Uterus (tissue), 3 donors: ENCODE measurements at regions not wholly inside any gene's neighbourhood (a gene's known extent, or its start where the extent isn't known, plus 50 kb on each side); places are given as distances from the start of the nearest gene placed in this dataset.

Experiments used
- DNase-seq, 2 donors: peaks; one replicate each; pipeline ENCODE4 v3.0.0-alpha.2; 2019 to 2020
- H3K27ac ChIP-seq, 2 donors: fragments of 200-600 bp; sonication (generic); 1 replicate in 1 of 2; 2 replicates in 1 of 2; pipeline ENCODE4 v1.5.1; 2016 to 2018
- H3K27me3 ChIP-seq, 2 donors: fragments of 200-600 bp; sonication (generic); one replicate each; pipeline ENCODE4 v1.5.1; 2018 to 2019; ENCODE audit warnings: control low read depth in 1 of 2
- H3K36me3 ChIP-seq, 2 donors: fragments of 200-600 bp; sonication (generic); one replicate each; pipeline ENCODE4 v1.5.1; 2019; ENCODE audit warnings: control low read depth in 1 of 2
- H3K4me1 ChIP-seq, 2 donors: fragments of 200-600 bp; sonication (generic); one replicate each; pipeline ENCODE4 v1.5.1; 2018 to 2019; ENCODE audit warnings: control low read depth in 1 of 2
- H3K4me3 ChIP-seq, 2 donors: fragments of 200-600 bp; sonication (generic); 1 replicate in 1 of 2; 2 replicates in 1 of 2; pipeline ENCODE4 v1.5.1; 2018 to 2019; ENCODE audit warnings: mild to moderate bottlenecking in 1 of 2
- H3K9me3 ChIP-seq, 2 donors: fragments of 200-600 bp; sonication (generic); one replicate each; pipeline ENCODE4 v1.5.1; 2019; ENCODE audit warnings: control low read depth in 1 of 2
- POLR2A ChIP-seq, 2 donors: fragments of 450-650 bp; IDR thresholded peaks; one replicate each; pipeline ENCODE4 v1.6.1; 2016; ENCODE audit warnings: antibody characterized with exemption in 2 of 2, mild to moderate bottlenecking in 1 of 2, moderate library complexity in 1 of 2
- intact Hi-C: fragments of 100-400 bp; cut with DNase I; formaldehyde crosslinking; loops from one replicate; pipeline ENCODE4 v1.15.1; 2023; ENCODE audit warnings: low total_unique reads
- TF ChIP-seq, protein P1 (sequence below), 4 experiments: fragments of 200-600 bp in 2 of 4; fragments of 450-650 bp in 2 of 4; sonication (generic) in 2 of 4; IDR thresholded peaks; one replicate each; pipeline ENCODE4 v1.5.1; 2016 to 2019; ENCODE audit warnings: antibody characterized with exemption in 4 of 4, mild to moderate bottlenecking in 2 of 4, moderate library complexity in 1 of 4
- donor health status: DM: yes; HTN: yes; CAD: no.

DNA sequence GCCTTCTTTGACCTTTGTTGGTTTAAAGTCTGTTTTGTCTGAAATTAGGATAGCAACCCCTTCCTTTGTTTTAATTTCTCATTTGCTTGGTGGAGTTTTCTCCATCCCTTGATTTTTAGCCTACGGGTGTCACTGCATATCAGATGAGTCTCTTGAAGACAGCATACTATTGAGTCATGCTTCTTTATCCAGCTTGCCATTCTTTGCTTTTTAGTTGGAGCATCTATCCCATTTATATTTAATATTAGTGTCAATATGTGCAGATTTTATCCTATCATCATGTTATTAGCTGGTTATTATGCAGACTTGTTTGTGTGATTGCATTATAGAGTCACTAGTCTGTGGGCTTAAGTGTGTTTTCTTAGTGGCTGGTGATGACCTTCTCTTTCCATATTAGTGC, 622.2 kb downstream of the MMUT start:
- no peak overlapping the region for H3K27ac ChIP-seq
- TF ChIP-seq POLR2A (IDR thresholded peaks at IDR 0.05), result no peak
- TF ChIP-seq, protein P1, sequence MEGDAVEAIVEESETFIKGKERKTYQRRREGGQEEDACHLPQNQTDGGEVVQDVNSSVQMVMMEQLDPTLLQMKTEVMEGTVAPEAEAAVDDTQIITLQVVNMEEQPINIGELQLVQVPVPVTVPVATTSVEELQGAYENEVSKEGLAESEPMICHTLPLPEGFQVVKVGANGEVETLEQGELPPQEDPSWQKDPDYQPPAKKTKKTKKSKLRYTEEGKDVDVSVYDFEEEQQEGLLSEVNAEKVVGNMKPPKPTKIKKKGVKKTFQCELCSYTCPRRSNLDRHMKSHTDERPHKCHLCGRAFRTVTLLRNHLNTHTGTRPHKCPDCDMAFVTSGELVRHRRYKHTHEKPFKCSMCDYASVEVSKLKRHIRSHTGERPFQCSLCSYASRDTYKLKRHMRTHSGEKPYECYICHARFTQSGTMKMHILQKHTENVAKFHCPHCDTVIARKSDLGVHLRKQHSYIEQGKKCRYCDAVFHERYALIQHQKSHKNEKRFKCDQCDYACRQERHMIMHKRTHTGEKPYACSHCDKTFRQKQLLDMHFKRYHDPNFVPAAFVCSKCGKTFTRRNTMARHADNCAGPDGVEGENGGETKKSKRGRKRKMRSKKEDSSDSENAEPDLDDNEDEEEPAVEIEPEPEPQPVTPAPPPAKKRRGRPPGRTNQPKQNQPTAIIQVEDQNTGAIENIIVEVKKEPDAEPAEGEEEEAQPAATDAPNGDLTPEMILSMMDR (IDR thresholded peaks at IDR 0.05), result no peak
- intact Hi-C loops, result no loop called here
- no peaks in the 10 kb centered on the region for H3K9me3 ChIP-seq
- H3K4me1 ChIP-seq, result no peaks in the 10 kb centered on the region
- no peaks in the 10 kb centered on the region for H3K27me3 ChIP-seq
- H3K4me3 ChIP-seq, result no peak overlapping the region
- DNase-seq, result no peak
- no peaks in the 10 kb centered on the region for H3K36me3 ChIP-seq

DNA sequence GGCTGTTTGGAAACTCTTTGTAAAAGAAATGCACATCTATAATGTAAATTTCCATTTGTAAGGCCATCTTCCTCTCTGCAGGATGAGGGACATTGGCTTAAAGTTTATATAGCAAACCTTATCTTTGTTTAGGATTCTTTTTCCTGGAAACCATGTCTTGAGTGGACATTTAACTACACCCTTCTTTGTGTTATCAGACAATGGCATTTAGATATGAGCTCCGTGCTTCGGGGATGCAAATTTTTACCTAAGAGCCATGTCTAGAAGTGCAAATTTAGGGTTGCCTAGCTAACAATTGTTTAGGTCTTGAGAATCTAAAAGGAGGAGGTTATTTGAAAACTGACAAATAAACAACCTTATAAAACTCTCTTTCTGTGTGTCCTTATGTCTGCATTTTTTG, 623.8 kb downstream of the MMUT start:
- Histone ChIP-seq H3K27me3 (no peaks in the 10 kb centered on the region), H3K27ac (no peak overlapping the region), H3K4me1 (no peaks in the 10 kb centered on the region), H3K4me3 (no peak overlapping the region), H3K36me3 (no peaks in the 10 kb centered on the region), H3K9me3 (no peaks in the 10 kb centered on the region)
- intact Hi-C loops, result no loop called here
- TF ChIP-seq, protein P1 (IDR thresholded peaks at IDR 0.05), result no peak
- no peak for TF ChIP-seq POLR2A (IDR thresholded peaks at IDR 0.05)
- no peak for DNase-seq

DNA sequence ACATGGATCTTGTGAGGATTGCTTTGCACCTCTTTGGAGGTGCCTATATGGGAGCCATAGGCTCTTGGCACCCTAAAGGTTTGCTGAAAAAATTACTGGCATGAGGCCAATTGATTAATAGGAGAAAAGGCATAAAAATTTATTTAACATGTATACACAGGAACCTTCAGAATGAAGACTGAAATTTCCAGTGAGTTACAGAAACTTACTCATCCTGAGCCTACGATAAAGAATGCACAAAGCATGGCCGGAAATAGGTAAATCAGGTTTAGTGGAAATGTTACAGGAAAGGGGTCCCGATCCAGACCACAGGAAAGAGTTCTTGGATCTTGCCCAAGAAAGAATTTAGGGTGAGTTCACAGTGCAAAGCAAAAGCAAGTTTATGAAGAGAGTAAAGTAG, 625.3 kb downstream of the MMUT start:
- Histone ChIP-seq H3K27ac (no peak overlapping the region), H3K4me1 (no peaks in the 10 kb centered on the region), H3K36me3 (no peaks in the 10 kb centered on the region), H3K9me3 (no peaks in the 10 kb centered on the region), H3K27me3 (no peaks in the 10 kb centered on the region), H3K4me3 (no peak overlapping the region)
- TF ChIP-seq, protein P1 (IDR thresholded peaks at IDR 0.05), result no peak
- no peak for TF ChIP-seq POLR2A (IDR thresholded peaks at IDR 0.05)
- DNase-seq, result no peak
- intact Hi-C loops, result no loop called here

DNA sequence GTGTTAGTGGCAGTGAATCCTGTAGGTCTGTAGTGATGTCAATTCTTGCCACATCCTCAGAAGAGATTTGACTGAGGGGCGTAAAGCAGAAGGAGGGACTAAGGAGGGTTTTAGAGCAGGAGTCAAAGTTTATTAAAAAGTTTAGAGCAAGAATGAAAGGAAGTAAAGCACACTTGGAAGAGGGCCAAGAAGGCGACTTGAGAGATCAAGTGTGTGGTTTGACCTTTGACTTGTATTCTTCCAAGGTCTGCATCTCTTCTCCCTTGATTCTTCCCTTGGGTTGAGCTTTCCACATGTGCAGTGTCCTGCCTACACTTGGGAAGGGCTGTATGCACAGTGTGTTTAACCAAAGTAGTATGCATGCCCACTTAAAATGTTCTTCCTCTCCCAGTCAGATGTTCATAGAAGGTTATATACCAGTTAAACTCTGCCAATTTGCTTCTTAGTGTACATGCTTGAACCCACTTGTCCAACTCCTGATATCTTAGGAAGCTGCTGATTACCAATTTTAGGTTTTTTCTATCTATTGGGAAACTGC, 627.6 kb downstream of the MMUT start:
- TF ChIP-seq POLR2A (IDR thresholded peaks at IDR 0.05), result no peak
- TF ChIP-seq, protein P1 (IDR thresholded peaks at IDR 0.05), result no peak
- DNase-seq, result no peak
- H3K4me3 ChIP-seq, result no peak overlapping the region
- intact Hi-C loops, result no loop called here
- no peaks in the 10 kb centered on the region for H3K27me3 ChIP-seq
- no peaks in the 10 kb centered on the region for H3K36me3 ChIP-seq
- no peaks in the 10 kb centered on the region for H3K4me1 ChIP-seq
- H3K27ac ChIP-seq, result no peak overlapping the region
- no peaks in the 10 kb centered on the region for H3K9me3 ChIP-seq

DNA sequence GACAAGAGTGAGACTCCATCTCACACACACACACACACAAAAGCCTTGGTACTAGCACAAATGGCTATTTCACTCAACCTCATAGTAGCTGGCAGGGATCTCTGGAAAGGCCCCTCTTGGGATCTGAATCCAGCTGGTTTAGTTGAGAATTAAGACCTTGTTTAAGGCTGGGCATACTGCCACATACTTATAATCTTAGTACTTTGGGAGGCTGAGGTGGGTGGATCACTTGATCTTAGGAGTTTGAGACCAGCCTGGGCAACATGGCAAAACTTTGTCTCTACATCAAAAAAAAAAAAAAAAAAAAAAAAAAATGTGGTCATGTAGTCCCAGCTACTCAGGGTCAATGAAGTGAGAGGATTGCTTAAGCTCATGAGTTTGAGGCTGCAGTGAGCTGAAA, 628.3 kb downstream of the MMUT start:
- intact Hi-C loops, result no loop called here
- H3K36me3 ChIP-seq, result no peaks in the 10 kb centered on the region
- no peak overlapping the region for H3K4me3 ChIP-seq
- H3K27ac ChIP-seq, result no peak overlapping the region
- no peaks in the 10 kb centered on the region for H3K4me1 ChIP-seq
- DNase-seq, result no peak
- H3K27me3 ChIP-seq, result no peaks in the 10 kb centered on the region
- H3K9me3 ChIP-seq, result no peaks in the 10 kb centered on the region
- TF ChIP-seq, protein P1 (IDR thresholded peaks at IDR 0.05), result no peak
- no peak for TF ChIP-seq POLR2A (IDR thresholded peaks at IDR 0.05)
